HG03196 (cell line): ENCODE measurements at regions not wholly inside any gene's neighbourhood (a gene's known extent, or its start where the extent isn't known, plus 50 kb on each side); places are given as distances from the start of the nearest gene placed in this dataset.
A peak's percentile ranks its signal among the peaks of the same experiment; 100 is the strongest.
"Not testable (repeated sequence)": the region's sequence is repeated elsewhere in the genome, so short reads cannot be mapped to it uniquely, and the experiment has no call there.

Source experiments
- ATAC-seq: cut with Tn5 transposase; IDR thresholded peaks from one replicate; pipeline ENCODE4 v1.9.1; 2021; ENCODE audit not compliant: unreplicated experiment

GRCh38 chr2:196276421-196276820 is 105.0 kb upstream of the STK17B start:
- ATAC-seq, result no peak

GRCh38 chr2:196277002-196277401 is 105.6 kb upstream of the STK17B start:
- ATAC-seq, result no peak

GRCh38 chr2:196278491-196278911 is 107.1 kb upstream of the STK17B start:
- no peak for ATAC-seq

- no peak for ATAC-seq
Measured at GRCh38 chr2:196279541-196279940, 108.2 kb upstream of the STK17B start.

GRCh38 chr2:196284144-196284844 is 112.9 kb upstream of the STK17B start:
- no peak for ATAC-seq

GRCh38 chr2:196284866-196285557 is 113.6 kb upstream of the STK17B start:
- no peak for ATAC-seq

- peak; percentile 36 for ATAC-seq
Measured at GRCh38 chr2:196286821-196287220, 115.4 kb upstream of the STK17B start.

GRCh38 chr2:196287523-196287922 is 116.1 kb upstream of the STK17B start:
- no peak for ATAC-seq

GRCh38 chr2:196288006-196288538 is 116.7 kb upstream of the STK17B start:
- no peak for ATAC-seq

- peak; percentile 45 for ATAC-seq
Measured at GRCh38 chr2:196289000-196289399, 117.6 kb upstream of the STK17B start.

- ATAC-seq, result no peak
Measured at GRCh38 chr2:196290136-196290535, 118.8 kb upstream of the STK17B start.

GRCh38 chr2:196290569-196290968 is 119.2 kb upstream of the STK17B start:
- ATAC-seq, result no peak

GRCh38 chr2:196291426-196291825 is 120.0 kb upstream of the STK17B start:
- ATAC-seq, result peak; percentile 3

GRCh38 chr2:196291873-196292800 is 120.8 kb upstream of the STK17B start:
- peak; percentile 59 for ATAC-seq

GRCh38 chr2:196293751-196294515 is 122.6 kb upstream of the STK17B start:
- no peak for ATAC-seq

- ATAC-seq, result no peak
Measured at GRCh38 chr2:196294516-196294909, 123.1 kb upstream of the STK17B start.

- ATAC-seq, result no peak
Measured at GRCh38 chr2:196295005-196295404, 123.6 kb upstream of the STK17B start.

- not testable (repeated sequence) for ATAC-seq
Measured at GRCh38 chr2:196298106-196298723, 126.8 kb upstream of the STK17B start.

- ATAC-seq, result no peak
Measured at GRCh38 chr2:196307775-196308305, 136.5 kb upstream of the STK17B start.

- no peak for ATAC-seq
Measured at GRCh38 chr2:196309691-196310090, 138.3 kb upstream of the STK17B start.
